Ovary (tissue), 3 donors: ENCODE measurements at regions not wholly inside any gene's neighbourhood (a gene's known extent, or its start where the extent isn't known, plus 50 kb on each side); places are given as distances from the start of the nearest gene placed in this dataset.

Experiments
- CTCF ChIP-seq, 3 donors: fragments of 450-650 bp in 2 of 3; fragments of 200-600 bp in 1 of 3; IDR thresholded peaks; one replicate each; pipeline versions ENCODE4 v1.5.1 to v1.8.0; 2016 to 2022; ENCODE audit warnings: antibody characterized with exemption in 3 of 3, mild to moderate bottlenecking in 1 of 3
- POLR2A ChIP-seq: fragments of 450-650 bp; IDR thresholded peaks from one replicate; pipeline ENCODE4 v1.6.1; 2017; ENCODE audit warnings: antibody characterized with exemption, mild to moderate bottlenecking, moderate library complexity
- donor health status: DM: no; HTN: no; CAD: no.

GRCh38 chr1:57671750-57672149 is 247.9 kb upstream of the DAB1 start:
- no peak for TF ChIP-seq CTCF (IDR thresholded peaks at IDR 0.05)
- TF ChIP-seq POLR2A, result no peak
